ENCODE measurements at regions not wholly inside any gene's neighbourhood (a gene's known extent, or its start where the extent isn't known, plus 50 kb on each side); places are given as distances from the start of the nearest gene placed in this dataset.
A peak's percentile ranks its signal among the peaks of the same experiment; 100 is the strongest.

GRCh38 chr4:151567056-151567455 lies 158.1 kb downstream of the FHIP1A start:
- intact Hi-C loops (cut with micrococcal nuclease): no loop called here
- no peaks in the 10 kb centered on the region for H3K27me3 Mint-ChIP-seq (ENCODE audit: insufficient read depth, unreplicated experiment)
- DNase-seq (ENCODE audit: unreplicated experiment): no peak
- peaks cover 8% of the 10 kb centered on the region for H3K36me3 Mint-ChIP-seq (ENCODE audit: insufficient read depth, unreplicated experiment)
- no peaks in the 10 kb centered on the region for H3K9me3 Mint-ChIP-seq (ENCODE audit: unreplicated experiment)
- H3K4me3 Mint-ChIP-seq (ENCODE audit: unreplicated experiment): no peak overlapping the region
- no peak for TF ChIP-seq CTCF (IDR thresholded peaks at IDR 0.05; ENCODE audit: unreplicated experiment)
- BruUV-seq (replicated peaks): no TSS peak
- POLR2A ChIA-PET: interaction anchor here (0.6 kb wide), 1 partner anchor 16 kb away, joined by 3 read pairs; no protein-coding TSS in a partner anchor
- CTCF ChIA-PET: no interaction called here
- no peak overlapping the region for H3K27ac Mint-ChIP-seq (ENCODE audit: low read depth, unreplicated experiment)
- peaks cover 14% of the 10 kb centered on the region for H3K4me1 Mint-ChIP-seq (ENCODE audit: insufficient read depth, unreplicated experiment)

GRCh38 chr4:151568966-151569365 lies 160.0 kb downstream of the FHIP1A start:
- TF ChIP-seq CTCF (IDR thresholded peaks at IDR 0.05; ENCODE audit: unreplicated experiment): no peak
- intact Hi-C loops (cut with micrococcal nuclease): no loop called here
- no peak overlapping the region for H3K27ac Mint-ChIP-seq (ENCODE audit: low read depth, unreplicated experiment)
- H3K36me3 Mint-ChIP-seq (ENCODE audit: insufficient read depth, unreplicated experiment): peaks cover 8% of the 10 kb centered on the region
- no peaks in the 10 kb centered on the region for H3K9me3 Mint-ChIP-seq (ENCODE audit: unreplicated experiment)
- DNase-seq (ENCODE audit: unreplicated experiment): no peak
- no TSS peak for BruUV-seq (replicated peaks)
- ChIA-PET POLR2A (no interaction called here), CTCF (no interaction called here)
- H3K4me3 Mint-ChIP-seq (ENCODE audit: unreplicated experiment): no peak overlapping the region
- H3K27me3 Mint-ChIP-seq (ENCODE audit: insufficient read depth, unreplicated experiment): no peaks in the 10 kb centered on the region
- H3K4me1 Mint-ChIP-seq (ENCODE audit: insufficient read depth, unreplicated experiment): peaks cover 10% of the 10 kb centered on the region

GRCh38 chr4:151569650-151570049 lies 160.7 kb downstream of the FHIP1A start:
- ChIA-PET POLR2A (no interaction called here), CTCF (no interaction called here)
- H3K4me3 Mint-ChIP-seq (ENCODE audit: unreplicated experiment): no peak overlapping the region
- intact Hi-C loops (cut with micrococcal nuclease): no loop called here
- no TSS peak for BruUV-seq (replicated peaks)
- peaks cover 8% of the 10 kb centered on the region for H3K36me3 Mint-ChIP-seq (ENCODE audit: insufficient read depth, unreplicated experiment)
- DNase-seq (ENCODE audit: unreplicated experiment): no peak
- H3K9me3 Mint-ChIP-seq (ENCODE audit: unreplicated experiment): no peaks in the 10 kb centered on the region
- no peaks in the 10 kb centered on the region for H3K27me3 Mint-ChIP-seq (ENCODE audit: insufficient read depth, unreplicated experiment)
- peaks cover 11% of the 10 kb centered on the region for H3K4me1 Mint-ChIP-seq (ENCODE audit: insufficient read depth, unreplicated experiment)
- no peak overlapping the region for H3K27ac Mint-ChIP-seq (ENCODE audit: low read depth, unreplicated experiment)
- TF ChIP-seq CTCF (IDR thresholded peaks at IDR 0.05; ENCODE audit: unreplicated experiment): no peak

GRCh38 chr4:151573474-151573873 lies 164.5 kb downstream of the FHIP1A start:
- CTCF ChIA-PET: interaction anchor here (0.6 to 1.2 kb wide), 9 partner anchors 10 to 170 kb away, joined by 3 to 6 read pairs (median 3); no protein-coding TSS in a partner anchor
- intact Hi-C loops (cut with micrococcal nuclease): no loop called here
- H3K27ac Mint-ChIP-seq (ENCODE audit: low read depth, unreplicated experiment): peak overlapping the region; percentile 57

More at GRCh38 chr4:151573474-151573873, 164.5 kb downstream of the FHIP1A start:
- Mint-ChIP-seq H3K4me3 (ENCODE audit: unreplicated experiment) (no peak overlapping the region), H3K27me3 (ENCODE audit: insufficient read depth, unreplicated experiment) (no peaks in the 10 kb centered on the region), H3K9me3 (ENCODE audit: unreplicated experiment) (no peaks in the 10 kb centered on the region), H3K4me1 (ENCODE audit: insufficient read depth, unreplicated experiment) (peaks cover 11% of the 10 kb centered on the region), H3K36me3 (ENCODE audit: insufficient read depth, unreplicated experiment) (peaks cover 9% of the 10 kb centered on the region)
- no peak for DNase-seq (ENCODE audit: unreplicated experiment)
- POLR2A ChIA-PET: interaction anchor here (0.9 to 1.4 kb wide), 4 partner anchors 33 to 248 kb away, joined by 3 to 4 read pairs (median 4); partner anchors contain the start of gene SH3D19
- no TSS peak for BruUV-seq (replicated peaks)
- no peak for TF ChIP-seq CTCF (IDR thresholded peaks at IDR 0.05; ENCODE audit: unreplicated experiment)

Measured in MCF 10A (cell line).